ENCODE measurements at regions not wholly inside any gene's neighbourhood (a gene's known extent, or its start where the extent isn't known, plus 50 kb on each side); places are given as distances from the start of the nearest gene placed in this dataset.

DNA sequence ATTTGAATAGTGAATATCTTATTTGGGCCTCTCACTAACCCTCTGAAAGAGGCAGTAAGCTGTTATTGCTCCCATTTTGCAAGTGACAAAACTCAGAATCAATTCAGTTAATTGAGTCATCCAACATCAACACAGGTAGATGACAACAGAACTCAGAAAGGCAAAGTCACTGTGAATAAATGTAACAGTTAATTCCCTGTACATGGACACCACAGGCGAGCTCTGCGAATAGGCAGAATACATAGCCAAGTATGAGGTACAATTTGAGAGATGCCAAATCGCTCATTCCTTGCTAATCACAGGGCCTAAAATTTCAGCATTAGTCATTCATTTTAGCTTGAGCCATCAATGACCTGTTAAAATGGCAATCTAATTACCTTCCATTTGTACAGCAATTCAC lies 52.6 kb upstream of the HECTD2 start:
- no peak for DNase-seq
- Histone ChIP-seq H3K4me3 (no peak overlapping the region), H3K27me3 (peaks cover 0 to 11% (median 0%) of the 10 kb centered on the region in 3 donors), H3K36me3 (no peaks in the 10 kb centered on the region), H3K4me1 (no peaks in the 10 kb centered on the region), H3K9me3 (no peaks in the 10 kb centered on the region), H3K27ac (no peak overlapping the region)
- TF ChIP-seq POLR2AphosphoS5 (IDR thresholded peaks at IDR 0.05) (no peak), EP300 (IDR thresholded peaks at IDR 0.05) (no peak), POLR2A (IDR thresholded peaks at IDR 0.05) (no peak)
- TF ChIP-seq, protein P1, sequence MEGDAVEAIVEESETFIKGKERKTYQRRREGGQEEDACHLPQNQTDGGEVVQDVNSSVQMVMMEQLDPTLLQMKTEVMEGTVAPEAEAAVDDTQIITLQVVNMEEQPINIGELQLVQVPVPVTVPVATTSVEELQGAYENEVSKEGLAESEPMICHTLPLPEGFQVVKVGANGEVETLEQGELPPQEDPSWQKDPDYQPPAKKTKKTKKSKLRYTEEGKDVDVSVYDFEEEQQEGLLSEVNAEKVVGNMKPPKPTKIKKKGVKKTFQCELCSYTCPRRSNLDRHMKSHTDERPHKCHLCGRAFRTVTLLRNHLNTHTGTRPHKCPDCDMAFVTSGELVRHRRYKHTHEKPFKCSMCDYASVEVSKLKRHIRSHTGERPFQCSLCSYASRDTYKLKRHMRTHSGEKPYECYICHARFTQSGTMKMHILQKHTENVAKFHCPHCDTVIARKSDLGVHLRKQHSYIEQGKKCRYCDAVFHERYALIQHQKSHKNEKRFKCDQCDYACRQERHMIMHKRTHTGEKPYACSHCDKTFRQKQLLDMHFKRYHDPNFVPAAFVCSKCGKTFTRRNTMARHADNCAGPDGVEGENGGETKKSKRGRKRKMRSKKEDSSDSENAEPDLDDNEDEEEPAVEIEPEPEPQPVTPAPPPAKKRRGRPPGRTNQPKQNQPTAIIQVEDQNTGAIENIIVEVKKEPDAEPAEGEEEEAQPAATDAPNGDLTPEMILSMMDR (IDR thresholded peaks at IDR 0.05): no peak
- intact Hi-C loops (cut with DNase I; ENCODE audit: low total_unique reads): no loop called here
- 94 to 100% (median 96%) methylated on average over 3 of the region's 3 CpGs for WGBS, 5 donors

Measured in stomach (tissue), 8 donors.